ENCODE measurements at regions not wholly inside any gene's neighbourhood (a gene's known extent, or its start where the extent isn't known, plus 50 kb on each side); places are given as distances from the start of the nearest gene placed in this dataset.

DNA sequence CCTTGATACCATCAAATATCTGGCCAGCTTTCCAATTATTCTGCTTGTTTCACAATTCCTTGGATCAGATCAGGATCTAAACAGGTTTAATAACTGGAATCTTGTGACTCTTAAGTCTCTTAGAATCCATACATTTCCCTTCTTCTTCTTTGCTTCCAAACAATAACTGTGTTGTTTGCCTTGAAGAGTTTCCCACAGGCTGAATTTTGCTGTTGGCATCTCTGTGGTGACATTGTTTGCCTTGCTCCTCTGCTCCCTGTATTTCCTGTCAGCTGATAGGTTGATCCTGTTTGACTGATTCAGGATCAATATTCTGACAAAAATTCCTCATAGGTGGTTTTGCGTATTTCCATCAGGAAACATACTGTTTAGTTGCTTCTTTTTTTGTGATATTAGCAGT lies 248.4 kb upstream of the LMCD1 start:
- no peak for TF ChIP-seq EZH2 (IDR thresholded peaks at IDR 0.05; ENCODE audit: insufficient read depth, poor library complexity, severe bottlenecking)
- no peak for TF ChIP-seq EZH2phosphoT487 (IDR thresholded peaks at IDR 0.05; ENCODE audit: insufficient read depth, low read depth)

Data from GM23248 (cell line).